Omental fat pad (tissue), 3 donors: ENCODE measurements at regions not wholly inside any gene's neighbourhood (a gene's known extent, or its start where the extent isn't known, plus 50 kb on each side); places are given as distances from the start of the nearest gene placed in this dataset.

Source experiments
- ATAC-seq: fragments of 150-250 bp; one replicate; pipeline ENCODE4 v1.9.1; 2016; ENCODE audit warnings: mild to moderate bottlenecking, moderate library complexity; ENCODE audit not compliant: low FRiP score
- DNase-seq: peaks from one replicate; pipeline ENCODE4 v3.0.0-alpha.2; 2019; ENCODE audit warnings: low spot score
- CTCF ChIP-seq, 3 donors: fragments of 450-650 bp; IDR thresholded peaks; one replicate each; pipeline ENCODE4 v1.5.1; 2016 to 2017; ENCODE audit warnings: antibody characterized with exemption in 3 of 3, mild to moderate bottlenecking in 3 of 3, moderate library complexity in 2 of 3

- no peak for TF ChIP-seq CTCF (IDR thresholded peaks at IDR 0.05)
- no peak for ATAC-seq
- DNase-seq: no peak
These were observed 541.4 kb downstream of the TRIML1 start for GRCh38 chr4:188680667-188681063.

- DNase-seq: no peak
- ATAC-seq: no peak
- no peak for TF ChIP-seq CTCF (IDR thresholded peaks at IDR 0.05)
These were observed 543.1 kb downstream of the TRIML1 start for GRCh38 chr4:188682321-188682720.

GRCh38 chr4:188683571-188683970 lies 544.3 kb downstream of the TRIML1 start:
- no peak for TF ChIP-seq CTCF (IDR thresholded peaks at IDR 0.05)
- DNase-seq (no peak), ATAC-seq (no peak)

- no peak for TF ChIP-seq CTCF (IDR thresholded peaks at IDR 0.05)
- ATAC-seq (no peak), DNase-seq (no peak)
These were observed 549.7 kb downstream of the TRIML1 start for GRCh38 chr4:188688956-188689355.

GRCh38 chr4:188691811-188692210 lies 552.6 kb downstream of the TRIML1 start:
- no peak for DNase-seq
- no peak for ATAC-seq
- TF ChIP-seq CTCF (IDR thresholded peaks at IDR 0.05): no peak

- no peak for DNase-seq
- TF ChIP-seq CTCF (IDR thresholded peaks at IDR 0.05): no peak
These were observed 556.0 kb downstream of the TRIML1 start for GRCh38 chr4:188695261-188695660.

GRCh38 chr4:188697243-188697642 lies 558.0 kb downstream of the TRIML1 start:
- DNase-seq: no peak
- no peak for TF ChIP-seq CTCF (IDR thresholded peaks at IDR 0.05)
- no peak for ATAC-seq

More at GRCh38 chr4:188695261-188695660, 556.0 kb downstream of the TRIML1 start:
- ATAC-seq: no peak
